ENCODE measurements at regions not wholly inside any gene's neighbourhood (a gene's known extent, or its start where the extent isn't known, plus 50 kb on each side); places are given as distances from the start of the nearest gene placed in this dataset.

GRCh38 chr1:195045072-195045471 lies 1563.2 kb downstream of the KCNT2 start:
- no peak for TF ChIP-seq CTCF (IDR thresholded peaks at IDR 0.05)
- no peak for TF ChIP-seq POLR2A (IDR thresholded peaks at IDR 0.05)

Measured in thyroid gland (tissue), 4 donors.